B cell (primary cell): ENCODE measurements at regions not wholly inside any gene's neighbourhood (a gene's known extent, or its start where the extent isn't known, plus 50 kb on each side); places are given as distances from the start of the nearest gene placed in this dataset.

Experiments used
- ATAC-seq: fragments of 200-7000 bp; cut with Tn5 transposase; one replicate; pipeline ENCODE4 v1.10.0; 2021; ENCODE audit warnings: low read depth, mild to moderate bottlenecking, moderate number of reproducible peaks, moderate library complexity
- CTCF ChIA-PET: fragments of 350-600 bp; sonication (Branson Sonifier 250); formaldehyde crosslinking; loops from one replicate; lab custom pipeline; 2021; ENCODE audit warnings: antibody characterized with exemption, inconsistent platforms; lab: Charles Lee
- POLR2A ChIA-PET: fragments of 350-600 bp; sonication (Branson Sonifier 250); formaldehyde crosslinking; loops from one replicate; lab custom pipeline; 2021; ENCODE audit warnings: antibody characterized with exemption; lab: Charles Lee
- DNase-seq: peaks from one replicate; pipeline ENCODE4 v3.0.0; 2013
- H2AFZ ChIP-seq: 2 replicates; pipeline ENCODE4 v1.6.1; 2012; ENCODE audit warnings: mild to moderate bottlenecking, low read depth, low read length; ENCODE audit not compliant: insufficient read depth, poor library complexity, severe bottlenecking
- H3K27ac ChIP-seq, 2 donors: 1 replicate in 1 of 2; 2 replicates in 1 of 2; pipeline ENCODE4 v1.5.1; 2012 to 2013; ENCODE audit warnings: low read length in 2 of 2, mild to moderate bottlenecking in 2 of 2, moderate library complexity in 1 of 2
- H3K27me3 ChIP-seq, 4 experiments: fragments of 200-600 bp in 1 of 4; sonication (generic) in 1 of 4; replicated peaks in 1 of 4; 1 replicate in 2 of 4; 2 replicates in 2 of 4; pipeline versions ENCODE4 v1.6.1 to v1.7.0; 2013 to 2016; ENCODE audit warnings: low read length in 3 of 4, mild to moderate bottlenecking in 2 of 4, mixed read lengths in 1 of 4, moderate library complexity in 1 of 4; ENCODE audit not compliant: insufficient read depth in 4 of 4, control insufficient read depth in 3 of 4; ENCODE audit errors: control extremely low read depth in 1 of 4
- H3K36me3 ChIP-seq, 2 experiments: replicated peaks in 1 of 2; 1 replicate in 1 of 2; 2 replicates in 1 of 2; pipeline versions ENCODE4 v1.6.1 to v1.7.1; 2013; ENCODE audit warnings: low read length in 1 of 2; ENCODE audit not compliant: insufficient read depth in 2 of 2, control insufficient read depth in 1 of 2; ENCODE audit errors: control extremely low read depth in 1 of 2, extremely low read depth in 1 of 2
- H3K4me1 ChIP-seq, 2 donors: fragments of 200-600 bp in 1 of 2; sonication (generic) in 1 of 2; 1 replicate in 1 of 2; 2 replicates in 1 of 2; pipeline versions ENCODE4 v1.5.1 to v1.6.1; 2013 to 2017; ENCODE audit warnings: low read length in 2 of 2; ENCODE audit not compliant: control insufficient read depth in 2 of 2, insufficient read depth in 2 of 2
- H3K4me2 ChIP-seq: replicated peaks from 2 replicates; pipeline ENCODE3; 2012; ENCODE audit warnings: mild to moderate bottlenecking, low read depth, low read length; ENCODE audit not compliant: poor library complexity, severe bottlenecking
- H3K4me3 ChIP-seq, 5 experiments: fragments of 200-600 bp in 1 of 5; sonication (generic) in 1 of 5; 1 replicate in 3 of 5; 2 replicates in 2 of 5; pipeline versions ENCODE4 v1.5.1 to v1.7.0; 2011 to 2016; ENCODE audit warnings: low read length in 4 of 5, mild to moderate bottlenecking in 4 of 5, low read depth in 2 of 5, control low read depth in 1 of 5, moderate library complexity in 1 of 5; ENCODE audit not compliant: insufficient read depth in 1 of 5; ENCODE audit errors: control extremely low read depth in 1 of 5, extremely low read depth in 1 of 5
- H3K79me2 ChIP-seq: fragments of 200-600 bp; sonication (generic); one replicate; pipeline ENCODE4 v1.6.0; 2016; ENCODE audit warnings: low read length; ENCODE audit not compliant: control insufficient read depth, insufficient read depth
- H3K9ac ChIP-seq: fragments of 200-600 bp; sonication (generic); 2 replicates; pipeline ENCODE4 v1.6.1; 2017; ENCODE audit warnings: mild to moderate bottlenecking, low read length, moderate library complexity
- H3K9me3 ChIP-seq, 3 donors: one replicate each; pipeline versions ENCODE4 v1.6.1 to v1.7.1; 2013; ENCODE audit warnings: low read length in 2 of 3; ENCODE audit not compliant: control insufficient read depth in 2 of 3, insufficient read depth in 1 of 3; ENCODE audit errors: control extremely low read depth in 1 of 3
- H4K20me1 ChIP-seq: 2 replicates; pipeline ENCODE4 v1.6.0; 2012; ENCODE audit warnings: mild to moderate bottlenecking, low read length; ENCODE audit not compliant: insufficient read depth, control insufficient read depth, poor library complexity, severe bottlenecking
- H3K27ac Mint-ChIP-seq: one replicate; pipeline ENCODE4 v1.8.0; 2021; ENCODE audit warnings: mixed read lengths
- H3K27me3 Mint-ChIP-seq: one replicate; pipeline ENCODE4 v1.8.0; 2021; ENCODE audit warnings: mixed read lengths
- H3K4me1 Mint-ChIP-seq: one replicate; pipeline ENCODE4 v1.8.0; 2021; ENCODE audit warnings: mixed read lengths
- H3K4me3 Mint-ChIP-seq: one replicate; pipeline ENCODE4 v1.8.0; 2021; ENCODE audit warnings: mixed read lengths
- H3K9me3 Mint-ChIP-seq: one replicate; pipeline ENCODE4 v1.8.0; 2022; ENCODE audit warnings: mixed read lengths; ENCODE audit not compliant: insufficient read depth
- EZH2 ChIP-seq: IDR thresholded peaks from 2 replicates; pipeline ENCODE4 v1.6.1; 2012; ENCODE audit warnings: borderline replicate concordance, low read depth, mild to moderate bottlenecking, moderate library complexity, low read length; ENCODE audit not compliant: insufficient read depth, poor library complexity, severe bottlenecking
- WGBS: methylation state at CpG from one replicate; pipeline ENCODE4 v1.1.5; 2013; ENCODE audit warnings: missing lambda C conversion rate; ENCODE audit not compliant: insufficient coverage; 5-methylcytosine and 5-hydroxymethylcytosine counted together
- intact Hi-C: fragments of 100-400 bp; cut with micrococcal nuclease; formaldehyde crosslinking; loops from one replicate; pipeline ENCODE4 v1.10.0; 2022
- TF ChIP-seq, protein P1 (sequence below): fragments of 200-600 bp; IDR thresholded peaks from one replicate; pipeline ENCODE4 v1.8.0; 2022; ENCODE audit warnings: antibody characterized with exemption, mild to moderate bottlenecking

GRCh38 chr6:137423451-137424168, 70.6 kb downstream of the OLIG3 start:
- intact Hi-C loops, result loop anchor here (1.0 kb wide), 2 partner anchors 8 to 13 kb away; no protein-coding TSS in a partner anchor
- Histone ChIP-seq H3K27me3 (no peaks in the 10 kb centered on the region), H3K4me3 (no peak overlapping the region), H2AFZ (peak overlapping the region; percentile 26), H3K9me3 (no peaks in the 10 kb centered on the region), H3K27ac (peak overlapping the region; percentile 58 to 67), H3K4me2 (peak overlapping the region; percentile 62), H4K20me1 (no peaks in the 10 kb centered on the region), H3K4me1 (peaks cover 37 to 42% of the 10 kb centered on the region in 2 donors), H3K79me2 (no peaks in the 10 kb centered on the region), H3K36me3 (no peaks in the 10 kb centered on the region), H3K9ac (no peak overlapping the region)
- DNase-seq (peak; percentile 59), ATAC-seq (peak; percentile 66)
- ChIA-PET POLR2A (interaction anchor here (0.7 kb wide), 1 partner anchor 116 kb away, joined by 3 read pairs; no protein-coding TSS in a partner anchor), CTCF (interaction anchor here (0.9 to 1.5 kb wide), 5 partner anchors 8 to 347 kb away, joined by 3 to 8 read pairs (median 3); no protein-coding TSS in a partner anchor)
- 42% methylated on average over 2 of the region's 3 CpGs for WGBS
- Mint-ChIP-seq H3K9me3 (no peaks in the 10 kb centered on the region), H3K27me3 (no peaks in the 10 kb centered on the region), H3K27ac (peak overlapping the region; percentile 83), H3K4me1 (peaks cover 43% of the 10 kb centered on the region), H3K4me3 (peak overlapping the region; percentile 54)
- TF ChIP-seq EZH2, result no peak
- TF ChIP-seq, protein P1, sequence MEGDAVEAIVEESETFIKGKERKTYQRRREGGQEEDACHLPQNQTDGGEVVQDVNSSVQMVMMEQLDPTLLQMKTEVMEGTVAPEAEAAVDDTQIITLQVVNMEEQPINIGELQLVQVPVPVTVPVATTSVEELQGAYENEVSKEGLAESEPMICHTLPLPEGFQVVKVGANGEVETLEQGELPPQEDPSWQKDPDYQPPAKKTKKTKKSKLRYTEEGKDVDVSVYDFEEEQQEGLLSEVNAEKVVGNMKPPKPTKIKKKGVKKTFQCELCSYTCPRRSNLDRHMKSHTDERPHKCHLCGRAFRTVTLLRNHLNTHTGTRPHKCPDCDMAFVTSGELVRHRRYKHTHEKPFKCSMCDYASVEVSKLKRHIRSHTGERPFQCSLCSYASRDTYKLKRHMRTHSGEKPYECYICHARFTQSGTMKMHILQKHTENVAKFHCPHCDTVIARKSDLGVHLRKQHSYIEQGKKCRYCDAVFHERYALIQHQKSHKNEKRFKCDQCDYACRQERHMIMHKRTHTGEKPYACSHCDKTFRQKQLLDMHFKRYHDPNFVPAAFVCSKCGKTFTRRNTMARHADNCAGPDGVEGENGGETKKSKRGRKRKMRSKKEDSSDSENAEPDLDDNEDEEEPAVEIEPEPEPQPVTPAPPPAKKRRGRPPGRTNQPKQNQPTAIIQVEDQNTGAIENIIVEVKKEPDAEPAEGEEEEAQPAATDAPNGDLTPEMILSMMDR, result no peak

- ChIA-PET CTCF (interaction anchor here (0.7 to 7.3 kb wide), 9 partner anchors 11 to 146 kb away, joined by 3 to 83 read pairs (median 4); no protein-coding TSS in a partner anchor), POLR2A (no interaction called here)
- H3K36me3 ChIP-seq, result no peaks in the 10 kb centered on the region
- ATAC-seq (no peak), DNase-seq (no peak)
- no peaks in the 10 kb centered on the region for H3K9me3 ChIP-seq
- H2AFZ ChIP-seq, result no peak overlapping the region
- H3K4me1 ChIP-seq, result peaks cover 8 to 9% of the 10 kb centered on the region in 2 donors
- H4K20me1 ChIP-seq, result no peaks in the 10 kb centered on the region
- TF ChIP-seq, protein P1, result no peak
- no peak for TF ChIP-seq EZH2
- H3K9ac ChIP-seq, result no peak overlapping the region
- no peak overlapping the region for H3K4me3 Mint-ChIP-seq
- H3K27me3 Mint-ChIP-seq, result peaks cover 7% of the 10 kb centered on the region
- no peaks in the 10 kb centered on the region for H3K79me2 ChIP-seq
- peaks cover 10% of the 10 kb centered on the region for H3K4me1 Mint-ChIP-seq
- H3K9me3 Mint-ChIP-seq, result no peaks in the 10 kb centered on the region
- intact Hi-C loops, result no loop called here
- WGBS, result no CpG with 5 or more reads among the region's 2 CpGs
- peaks cover 0 to 9% (median 3%) of the 10 kb centered on the region in 4 experiments for H3K27me3 ChIP-seq
- H3K4me3 ChIP-seq, result no peak overlapping the region
- no peak overlapping the region for H3K27ac Mint-ChIP-seq
- no peak overlapping the region for H3K27ac ChIP-seq
- no peak overlapping the region for H3K4me2 ChIP-seq
Measured at GRCh38 chr6:137417396-137417795, 76.8 kb downstream of the OLIG3 start.
